IPS-20b (cell line): ENCODE measurements at regions not wholly inside any gene's neighbourhood (a gene's known extent, or its start where the extent isn't known, plus 50 kb on each side); places are given as distances from the start of the nearest gene placed in this dataset.
A peak's percentile ranks its signal among the peaks of the same experiment; 100 is the strongest.

ENCODE experiments used
- H3K27ac ChIP-seq: one replicate; pipeline ENCODE4 v1.5.1; 2013; ENCODE audit warnings: low read length
- H3K27me3 ChIP-seq: 2 replicates; pipeline ENCODE4 v1.6.1; 2013; ENCODE audit warnings: mild to moderate bottlenecking, low read length, inconsistent platforms; ENCODE audit not compliant: insufficient read depth
- H3K36me3 ChIP-seq: 2 replicates; pipeline ENCODE4 v1.6.1; 2013; ENCODE audit warnings: low read depth, mild to moderate bottlenecking, inconsistent platforms, low read length, moderate library complexity; ENCODE audit not compliant: insufficient read depth
- H3K4me1 ChIP-seq: 2 replicates; pipeline ENCODE4 v1.6.1; 2013; ENCODE audit warnings: mild to moderate bottlenecking, control low read depth, inconsistent platforms, low read length, moderate library complexity; ENCODE audit not compliant: insufficient read depth
- H3K4me3 ChIP-seq: 2 replicates; pipeline ENCODE4 v1.5.1; 2013; ENCODE audit warnings: mild to moderate bottlenecking, low read length, inconsistent platforms
- H3K9ac ChIP-seq: 2 replicates; pipeline ENCODE4 v1.6.1; 2013; ENCODE audit warnings: low read depth, mild to moderate bottlenecking, inconsistent platforms, low read length, moderate library complexity
- H3K9me3 ChIP-seq: 2 replicates; pipeline ENCODE4 v1.6.1; 2013; ENCODE audit warnings: mild to moderate bottlenecking, low read depth, low read length, inconsistent platforms; ENCODE audit not compliant: insufficient read depth

DNA sequence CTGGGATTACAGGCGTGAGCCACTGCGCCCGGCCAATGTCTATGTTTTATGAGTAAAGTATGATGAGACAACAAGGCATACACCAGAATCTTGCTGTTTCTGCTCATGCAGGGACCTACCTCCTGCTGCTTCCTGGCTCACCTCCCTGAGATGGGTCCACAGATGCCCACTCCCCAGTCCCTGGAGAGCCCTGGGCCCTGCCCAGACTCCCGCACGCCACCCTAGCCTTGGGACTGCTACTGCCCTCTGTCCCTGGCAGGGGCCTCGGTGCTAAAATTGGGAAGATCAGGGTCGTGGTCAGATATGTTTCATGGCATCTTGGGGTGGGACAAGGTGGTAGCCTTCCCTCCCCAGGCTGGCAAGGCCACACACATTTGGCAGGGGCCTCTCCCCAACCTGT lies 84.3 kb upstream of the BCOR start:
- no peaks in the 10 kb centered on the region for H3K27me3 ChIP-seq
- no peaks in the 10 kb centered on the region; the same call in 1 of the 2 replicates for H3K4me1 ChIP-seq
- H3K9me3 ChIP-seq, result peaks cover 10% of the 10 kb centered on the region; the same call in 1 of the 2 replicates
- no peak overlapping the region for H3K27ac ChIP-seq
- H3K9ac ChIP-seq, result no peak overlapping the region
- no peaks in the 10 kb centered on the region for H3K36me3 ChIP-seq
- H3K4me3 ChIP-seq, result no peak overlapping the region

DNA sequence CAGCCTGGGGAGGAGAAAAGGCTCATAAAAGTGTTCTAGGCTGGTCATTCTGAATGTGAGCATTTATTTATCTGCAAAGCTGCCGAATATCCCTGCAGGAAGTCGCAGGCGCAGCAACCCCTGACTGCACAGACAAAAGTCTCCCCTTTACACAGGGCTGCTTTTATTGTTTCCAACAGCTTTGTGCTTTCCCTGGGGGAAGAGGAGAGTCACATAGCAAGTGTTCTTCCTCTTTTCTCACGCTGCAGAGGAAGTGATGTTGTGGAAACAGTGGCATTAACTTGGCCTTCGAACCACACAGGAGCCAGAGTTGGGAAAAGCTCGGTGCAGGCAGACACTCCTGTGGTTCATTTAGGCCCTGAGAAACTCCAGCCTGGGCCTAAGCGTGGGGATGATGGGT lies 81.5 kb upstream of the BCOR start:
- H3K9ac ChIP-seq, result no peak overlapping the region
- H3K27ac ChIP-seq, result no peak overlapping the region
- no peaks in the 10 kb centered on the region for H3K9me3 ChIP-seq
- no peak overlapping the region for H3K4me3 ChIP-seq
- H3K27me3 ChIP-seq, result no peaks in the 10 kb centered on the region
- no peaks in the 10 kb centered on the region for H3K36me3 ChIP-seq
- no peaks in the 10 kb centered on the region; the same call in 1 of the 2 replicates for H3K4me1 ChIP-seq

DNA sequence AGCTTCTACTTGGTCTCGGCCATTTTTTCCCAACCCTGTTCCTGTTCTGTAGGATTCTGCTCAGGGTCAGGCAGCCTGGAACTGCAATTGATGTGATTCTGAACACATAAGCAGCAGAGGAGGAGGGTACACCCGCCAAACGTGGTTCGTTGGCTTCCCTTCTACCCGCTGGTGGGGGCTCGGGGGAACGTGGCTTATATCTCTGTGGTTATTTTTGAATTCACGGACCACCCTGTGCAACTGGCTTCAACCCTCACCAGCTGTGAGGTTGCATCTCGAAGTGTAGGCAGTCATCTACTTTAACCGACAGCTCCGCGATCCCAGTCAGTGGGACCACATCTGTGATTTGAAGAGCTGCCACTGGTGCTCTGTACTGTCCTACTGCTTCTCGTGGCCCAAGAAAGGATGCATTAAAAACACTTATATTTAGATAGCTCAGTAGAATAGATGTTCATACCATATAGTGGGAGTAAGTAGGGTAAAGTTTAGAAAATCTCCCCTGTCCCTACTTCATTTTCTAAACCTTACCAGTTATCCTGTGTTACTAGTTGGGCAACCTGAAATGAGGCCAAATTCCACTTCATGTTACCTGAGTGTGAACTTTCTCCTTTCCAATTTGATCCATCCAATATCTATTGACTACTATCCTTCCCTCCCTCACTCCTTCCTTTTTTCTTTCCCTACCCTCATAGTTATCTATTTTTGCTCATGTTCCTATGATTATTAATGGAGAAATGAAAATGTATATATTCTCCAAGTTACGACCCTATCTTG lies 80.4 kb upstream of the BCOR start:
- Histone ChIP-seq H3K27me3 (peaks cover 4% of the 10 kb centered on the region), H3K36me3 (no peaks in the 10 kb centered on the region), H3K9me3 (no peaks in the 10 kb centered on the region), H3K4me1 (peaks cover 8% of the 10 kb centered on the region; the same call in 1 of the 2 replicates), H3K4me3 (no peak overlapping the region), H3K27ac (no peak overlapping the region), H3K9ac (no peak overlapping the region)

DNA sequence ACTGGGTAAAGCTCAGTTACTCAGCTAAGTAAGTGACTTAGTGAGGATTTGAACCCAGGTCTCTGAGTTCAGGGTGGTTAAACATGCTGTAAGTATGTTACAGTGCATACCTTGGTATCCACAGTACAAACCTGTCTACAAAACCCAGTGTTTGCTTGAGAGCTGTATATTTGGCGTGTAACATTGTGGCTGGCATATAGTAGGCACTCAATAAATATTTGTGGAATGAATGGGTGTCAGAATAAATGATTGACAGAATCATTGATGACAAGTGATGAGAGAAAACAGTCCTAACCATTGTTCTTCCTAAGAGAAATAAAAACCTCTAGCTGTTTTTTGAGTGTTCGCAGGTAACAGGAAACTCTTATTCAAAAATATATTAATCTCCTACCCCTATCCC lies 79.7 kb upstream of the BCOR start:
- no peaks in the 10 kb centered on the region for H3K9me3 ChIP-seq
- no peaks in the 10 kb centered on the region for H3K36me3 ChIP-seq
- peaks cover 9% of the 10 kb centered on the region; the same call in 1 of the 2 replicates for H3K4me1 ChIP-seq
- H3K27ac ChIP-seq, result peak overlapping the region; percentile 30
- peak overlapping the region; percentile 74; the same call in 1 of the 2 replicates for H3K4me3 ChIP-seq
- peak overlapping the region; percentile 71; the same call in 1 of the 2 replicates for H3K9ac ChIP-seq
- peaks cover 11% of the 10 kb centered on the region for H3K27me3 ChIP-seq

GRCh38 chrX:40177117-40177430 lies 79.3 kb upstream of the BCOR start:
- no peaks in the 10 kb centered on the region for H3K9me3 ChIP-seq
- H3K4me3 ChIP-seq, result peak overlapping the region; percentile 74
- peaks cover 13% of the 10 kb centered on the region for H3K27me3 ChIP-seq
- peaks cover 9% of the 10 kb centered on the region; the same call in 1 of the 2 replicates for H3K4me1 ChIP-seq
- H3K27ac ChIP-seq, result peak overlapping the region; percentile 30
- H3K9ac ChIP-seq, result peak overlapping the region; percentile 71; the same call in 1 of the 2 replicates
- no peaks in the 10 kb centered on the region for H3K36me3 ChIP-seq

GRCh38 chrX:40176351-40177116 lies 78.8 kb upstream of the BCOR start:
- Histone ChIP-seq H3K36me3 (no peaks in the 10 kb centered on the region), H3K9me3 (no peaks in the 10 kb centered on the region), H3K4me1 (peaks cover 9% of the 10 kb centered on the region; the same call in 1 of the 2 replicates), H3K9ac (peak overlapping the region; percentile 88; the same call in 1 of the 2 replicates), H3K4me3 (peak overlapping the region; percentile 74), H3K27me3 (peaks cover 19% of the 10 kb centered on the region), H3K27ac (peak overlapping the region; percentile 77)

GRCh38 chrX:40175511-40176350 lies 78.0 kb upstream of the BCOR start:
- Histone ChIP-seq H3K9me3 (no peaks in the 10 kb centered on the region), H3K9ac (peak overlapping the region; percentile 88), H3K4me3 (peak overlapping the region; percentile 74), H3K27ac (peak overlapping the region; percentile 77), H3K27me3 (peaks cover 27% of the 10 kb centered on the region), H3K4me1 (peaks cover 10% of the 10 kb centered on the region; the same call in 1 of the 2 replicates), H3K36me3 (no peaks in the 10 kb centered on the region)

DNA sequence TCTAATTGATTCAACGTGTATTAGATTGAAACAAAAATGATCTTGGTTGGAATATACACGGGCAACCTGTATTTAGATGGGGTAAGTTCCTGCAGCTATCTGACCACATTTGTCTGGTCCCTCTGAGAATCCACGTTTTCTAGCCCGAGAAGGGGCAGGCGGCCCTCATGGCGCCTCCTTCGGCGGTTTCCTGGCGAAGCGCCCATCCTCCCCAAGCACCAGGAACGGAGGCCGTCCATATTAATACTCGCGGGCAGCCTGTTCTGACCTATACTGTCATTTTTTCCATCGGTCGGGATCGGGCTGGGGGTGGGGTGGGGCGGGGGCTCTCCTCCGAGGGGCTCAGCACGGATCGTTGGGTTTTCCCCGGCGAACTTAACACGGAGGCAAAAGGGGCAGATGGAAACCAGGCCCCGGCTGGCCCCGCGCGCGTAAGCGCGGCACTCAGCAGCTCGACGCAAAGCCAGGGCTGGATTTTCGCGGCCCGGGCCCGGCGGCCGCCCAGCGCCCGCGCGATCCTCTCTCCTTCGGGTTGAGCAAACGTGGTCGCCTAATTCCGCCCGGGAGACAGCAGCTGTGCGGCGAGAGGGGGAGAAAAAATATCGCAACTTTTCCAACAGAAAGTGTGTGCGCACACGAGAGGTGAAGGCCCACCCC lies 77.2 kb upstream of the BCOR start:
- H3K27ac ChIP-seq, result peak overlapping the region; percentile 77
- H3K27me3 ChIP-seq, result peaks cover 30% of the 10 kb centered on the region
- no peaks in the 10 kb centered on the region for H3K9me3 ChIP-seq
- H3K4me1 ChIP-seq, result peaks cover 13% of the 10 kb centered on the region; the same call in 1 of the 2 replicates
- H3K9ac ChIP-seq, result peak overlapping the region; percentile 88
- peak overlapping the region; percentile 74 for H3K4me3 ChIP-seq
- no peaks in the 10 kb centered on the region for H3K36me3 ChIP-seq

DNA sequence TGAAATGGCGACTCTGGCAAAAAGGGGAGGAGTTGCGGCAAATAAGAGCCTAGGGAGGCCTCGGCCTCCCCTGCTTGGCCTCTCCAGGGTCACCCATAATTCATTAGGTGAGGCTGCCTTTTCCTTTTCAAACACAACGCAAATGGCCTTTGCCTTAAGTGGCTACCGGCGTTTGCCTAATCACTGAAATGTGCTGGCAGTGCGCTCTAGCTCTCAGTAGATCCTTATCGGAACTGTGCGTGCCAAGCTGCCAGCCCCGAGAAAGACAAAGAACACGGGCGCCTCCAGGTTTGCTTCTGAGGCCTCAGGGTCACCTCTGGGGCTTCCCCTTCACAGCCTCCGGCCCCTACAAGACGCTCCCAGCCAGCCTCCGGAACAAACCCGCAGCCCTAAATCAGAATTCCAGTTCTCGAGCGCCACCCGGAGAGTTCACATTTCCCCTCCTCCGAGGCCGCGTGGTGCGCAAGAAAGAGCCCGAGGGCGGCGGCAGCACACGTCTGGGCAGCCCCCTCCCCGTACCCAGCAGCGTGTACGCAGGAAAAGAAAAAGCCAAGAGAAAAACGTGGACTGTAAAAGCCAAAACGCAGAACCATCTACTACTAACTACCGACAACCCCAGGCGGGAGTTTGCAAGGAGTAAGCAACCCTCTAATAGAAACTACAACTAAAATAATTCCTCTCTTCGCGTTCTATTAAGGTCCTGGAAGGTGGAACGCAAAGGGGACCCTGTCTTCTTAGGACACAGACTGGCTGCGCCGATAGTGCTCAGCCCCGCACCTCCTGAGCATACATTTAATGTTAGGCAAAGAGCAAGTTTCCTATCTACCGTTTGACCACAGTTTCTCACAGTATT lies 76.5 kb upstream of the BCOR start:
- H3K4me1 ChIP-seq, result peaks cover 13% of the 10 kb centered on the region; the same call in 1 of the 2 replicates
- peak overlapping the region; percentile 74 for H3K4me3 ChIP-seq
- peaks cover 30% of the 10 kb centered on the region for H3K27me3 ChIP-seq
- peak overlapping the region; percentile 88 for H3K9ac ChIP-seq
- H3K9me3 ChIP-seq, result no peaks in the 10 kb centered on the region
- no peak overlapping the region for H3K27ac ChIP-seq
- no peaks in the 10 kb centered on the region for H3K36me3 ChIP-seq
